HepG2 (cell line): ENCODE measurements at regions not wholly inside any gene's neighbourhood (a gene's known extent, or its start where the extent isn't known, plus 50 kb on each side); places are given as distances from the start of the nearest gene placed in this dataset.

ENCODE experiments used
- GFI1 ChIP-seq: sonication (generic); formaldehyde crosslinking; IDR thresholded peaks from 2 replicates; pipeline ENCODE4 v1.5.0; 2020; ENCODE audit warnings: missing genetic modification reagents, mild to moderate bottlenecking, borderline replicate concordance
- MED8 ChIP-seq: sonication (generic); formaldehyde crosslinking; IDR thresholded peaks from 2 replicates; pipeline ENCODE4 v1.8.1; 2023; ENCODE audit warnings: mild to moderate bottlenecking, missing genetic modification reagents; ENCODE audit not compliant: insufficient replicate concordance
- MEIS2 ChIP-seq: sonication (generic); formaldehyde crosslinking; IDR thresholded peaks from 2 replicates; pipeline ENCODE4 v1.9.0; 2021; ENCODE audit warnings: mild to moderate bottlenecking, missing genetic modification reagents
- NR2F6 ChIP-seq, 2 experiments: IDR thresholded peaks; 2 replicates each; pipeline ENCODE4 v1.6.1; 2016; ENCODE audit warnings: antibody characterized with exemption in 1 of 2, mild to moderate bottlenecking in 1 of 2
- ZSCAN29 ChIP-seq: sonication (generic); formaldehyde crosslinking; conservative IDR thresholded peaks from 2 replicates; pipeline ENCODE4 v1.4.0; 2020; ENCODE audit warnings: mild to moderate bottlenecking, missing genetic modification reagents
- TF ChIP-seq, protein P1 (sequence below): sonication (generic); formaldehyde crosslinking; IDR thresholded peaks from 2 replicates; pipeline ENCODE4 v1.5.0; 2020; ENCODE audit warnings: mild to moderate bottlenecking, missing genetic modification reagents
- TF ChIP-seq, protein P2 (sequence below): sonication (generic); formaldehyde crosslinking; IDR thresholded peaks from 2 replicates; pipeline ENCODE4 v1.5.0; 2020; ENCODE audit warnings: missing genetic modification reagents, mild to moderate bottlenecking, borderline replicate concordance
- TF ChIP-seq, protein P3 (sequence below): sonication (generic); formaldehyde crosslinking; IDR thresholded peaks from 2 replicates; pipeline ENCODE4 v1.5.0; 2020; ENCODE audit warnings: missing genetic modification reagents

DNA sequence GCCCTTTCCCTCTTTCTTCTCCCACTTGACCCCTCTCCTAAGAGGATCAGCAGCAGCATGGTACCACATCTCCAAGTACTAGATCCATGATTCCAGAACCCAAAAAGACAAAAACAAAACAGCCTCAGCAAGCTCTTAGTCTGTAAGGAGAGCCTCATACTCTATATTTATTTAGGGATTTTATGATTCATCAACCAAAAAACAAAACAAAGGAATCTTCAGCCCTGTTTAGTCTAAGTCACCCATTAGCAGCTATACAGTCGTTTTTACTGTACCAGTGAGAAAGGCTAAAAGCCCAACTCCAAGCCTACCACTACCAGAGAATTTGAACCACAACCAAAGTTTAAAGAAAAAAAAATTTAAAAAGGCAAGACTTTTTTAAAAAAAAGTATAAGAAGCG lies 1020.3 kb upstream of the CADM2 start (continued):
- TF ChIP-seq, protein P1, sequence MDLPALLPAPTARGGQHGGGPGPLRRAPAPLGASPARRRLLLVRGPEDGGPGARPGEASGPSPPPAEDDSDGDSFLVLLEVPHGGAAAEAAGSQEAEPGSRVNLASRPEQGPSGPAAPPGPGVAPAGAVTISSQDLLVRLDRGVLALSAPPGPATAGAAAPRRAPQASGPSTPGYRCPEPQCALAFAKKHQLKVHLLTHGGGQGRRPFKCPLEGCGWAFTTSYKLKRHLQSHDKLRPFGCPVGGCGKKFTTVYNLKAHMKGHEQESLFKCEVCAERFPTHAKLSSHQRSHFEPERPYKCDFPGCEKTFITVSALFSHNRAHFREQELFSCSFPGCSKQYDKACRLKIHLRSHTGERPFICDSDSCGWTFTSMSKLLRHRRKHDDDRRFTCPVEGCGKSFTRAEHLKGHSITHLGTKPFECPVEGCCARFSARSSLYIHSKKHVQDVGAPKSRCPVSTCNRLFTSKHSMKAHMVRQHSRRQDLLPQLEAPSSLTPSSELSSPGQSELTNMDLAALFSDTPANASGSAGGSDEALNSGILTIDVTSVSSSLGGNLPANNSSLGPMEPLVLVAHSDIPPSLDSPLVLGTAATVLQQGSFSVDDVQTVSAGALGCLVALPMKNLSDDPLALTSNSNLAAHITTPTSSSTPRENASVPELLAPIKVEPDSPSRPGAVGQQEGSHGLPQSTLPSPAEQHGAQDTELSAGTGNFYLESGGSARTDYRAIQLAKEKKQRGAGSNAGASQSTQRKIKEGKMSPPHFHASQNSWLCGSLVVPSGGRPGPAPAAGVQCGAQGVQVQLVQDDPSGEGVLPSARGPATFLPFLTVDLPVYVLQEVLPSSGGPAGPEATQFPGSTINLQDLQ (CRISPR knock-in tag): no peak
- TF ChIP-seq GFI1 (CRISPR knock-in tag) (no peak), ZSCAN29 (CRISPR knock-in tag) (no peak), NR2F6 (IDR thresholded peaks at IDR 0.05) (no peak), NR2F6 (CRISPR knock-in tag; IDR thresholded peaks at IDR 0.05) (no peak), MED8 (CRISPR knock-in tag) (no peak), MEIS2 (CRISPR knock-in tag) (no peak)
- TF ChIP-seq, protein P2, sequence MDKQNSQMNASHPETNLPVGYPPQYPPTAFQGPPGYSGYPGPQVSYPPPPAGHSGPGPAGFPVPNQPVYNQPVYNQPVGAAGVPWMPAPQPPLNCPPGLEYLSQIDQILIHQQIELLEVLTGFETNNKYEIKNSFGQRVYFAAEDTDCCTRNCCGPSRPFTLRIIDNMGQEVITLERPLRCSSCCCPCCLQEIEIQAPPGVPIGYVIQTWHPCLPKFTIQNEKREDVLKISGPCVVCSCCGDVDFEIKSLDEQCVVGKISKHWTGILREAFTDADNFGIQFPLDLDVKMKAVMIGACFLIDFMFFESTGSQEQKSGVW (CRISPR knock-in tag): no peak
- TF ChIP-seq, protein P3, sequence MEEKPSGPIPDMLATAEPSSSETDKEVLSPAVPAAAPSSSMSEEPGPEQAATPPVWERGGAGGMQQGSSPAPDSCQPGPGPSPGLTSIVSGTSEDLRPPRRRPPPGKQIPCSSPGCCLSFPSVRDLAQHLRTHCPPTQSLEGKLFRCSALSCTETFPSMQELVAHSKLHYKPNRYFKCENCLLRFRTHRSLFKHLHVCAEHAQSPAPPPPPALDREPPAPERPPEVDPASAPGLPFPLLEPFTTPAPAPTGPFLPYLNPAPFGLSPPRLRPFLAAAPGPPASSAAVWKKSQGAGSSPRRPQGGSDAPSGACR: no peak
